ENCODE measurements at regions not wholly inside any gene's neighbourhood (a gene's known extent, or its start where the extent isn't known, plus 50 kb on each side); places are given as distances from the start of the nearest gene placed in this dataset.

GRCh38 chr6:99104218-99104617 is 156.5 kb upstream of the FBXL4 start:
- Histone ChIP-seq H3K79me2 (ENCODE audit: insufficient read depth, low read length) (no peaks in the 10 kb centered on the region), H2AFZ (ENCODE audit: low read depth, low read length, poor library complexity, severe bottlenecking) (no peak overlapping the region), H3K9ac (ENCODE audit: low read length) (no peak overlapping the region), H3K36me3 (ENCODE audit: control insufficient read depth in 1 of 2, insufficient read depth in 2 of 2, low read length in 2 of 2) (no peaks in the 10 kb centered on the region), H4K20me1 (ENCODE audit: insufficient read depth) (no peaks in the 10 kb centered on the region), H3K27me3 (ENCODE audit: insufficient read depth, low read length) (peaks cover 76% of the 10 kb centered on the region), H3K4me2 (ENCODE audit: low read length) (no peak overlapping the region), H3K4me3 (replicated peaks in 1 of 2; ENCODE audit: low read depth in 1 of 2, low read length in 2 of 2) (no peak overlapping the region), H3K27ac (ENCODE audit: low read depth, low read length) (no peak overlapping the region), H3K9me2 (ENCODE audit: insufficient read depth) (no peaks in the 10 kb centered on the region), H3K4me1 (ENCODE audit: control insufficient read depth in 1 of 2, insufficient read depth in 2 of 2, low read length in 2 of 2) (no peaks in the 10 kb centered on the region), H3K9me3 (ENCODE audit: control insufficient read depth in 1 of 2, insufficient read depth in 1 of 2, low read depth in 1 of 2, low read length in 2 of 2) (no peaks in the 10 kb centered on the region)
- no TSS peak for BruUV-seq (replicated peaks)
- RAD21 ChIA-PET (ENCODE audit: low non-redundant PET in 1 of 2, low total read pairs in 2 of 2, uncharacterized antibody in 2 of 2, unreplicated experiment in 2 of 2): no interaction called here
- TF ChIP-seq TCF7L2 (IDR thresholded peaks at IDR 0.05; ENCODE audit: borderline replicate concordance, extremely low read depth, insufficient read depth, insufficient read length) (no peak), YY1 (IDR thresholded peaks at IDR 0.05; ENCODE audit: extremely low read depth, insufficient replicate concordance, low read depth, low read length) (no peak), CBX3 (IDR thresholded peaks at IDR 0.05; ENCODE audit: low read depth) (no peak), MAX (IDR thresholded peaks at IDR 0.05) (no peak), EZH2phosphoT487 (IDR thresholded peaks at IDR 0.05; ENCODE audit: borderline replicate concordance) (no peak), ZBTB33 (IDR thresholded peaks at IDR 0.05; ENCODE audit: extremely low read depth, insufficient replicate concordance, low read length) (no peak), SP1 (IDR thresholded peaks at IDR 0.05; ENCODE audit: low read depth) (no peak), SRF (IDR thresholded peaks at IDR 0.05; ENCODE audit: low read depth) (no peak), JUND (IDR thresholded peaks at IDR 0.05) (no peak), FOSL1 (IDR thresholded peaks at IDR 0.05; ENCODE audit: low read depth) (no peak), ZFX (IDR thresholded peaks at IDR 0.05) (no peak), CEBPB (IDR thresholded peaks at IDR 0.05; ENCODE audit: low read depth) (no peak), ELF1 (IDR thresholded peaks at IDR 0.05; ENCODE audit: borderline replicate concordance, low read depth) (no peak), POLR2A (IDR thresholded peaks at IDR 0.05; ENCODE audit: borderline replicate concordance, extremely low read depth, insufficient read depth, insufficient read length) (no peak)
- CTCF ChIA-PET: no interaction called here
- no peak for ATAC-seq
- POLR2A ChIA-PET: no interaction called here
- no peak for DNase-seq (ENCODE audit: low read depth, low spot score)
- intact Hi-C loops (cut with micrococcal nuclease): no loop called here

Data from HCT116 (cell line).